PC-3 (cell line): ENCODE measurements at regions not wholly inside any gene's neighbourhood (a gene's known extent, or its start where the extent isn't known, plus 50 kb on each side); places are given as distances from the start of the nearest gene placed in this dataset.

Source experiments
- EZH2 ChIP-seq: fragments of 300-600 bp; sonication (generic); IDR thresholded peaks from one replicate; pipeline ENCODE4 v1.6.1; 2017; ENCODE audit warnings: antibody characterized with exemption, mild to moderate bottlenecking, low read length; ENCODE audit not compliant: unreplicated experiment
- EZH2phosphoT487 ChIP-seq: fragments of 300-600 bp; sonication (generic); IDR thresholded peaks from 2 replicates; pipeline ENCODE4 v1.6.1; 2018; ENCODE audit warnings: mild to moderate bottlenecking, antibody characterized with exemption, low read length, borderline replicate concordance
- TF ChIP-seq, protein P1 (sequence below): fragments of 300-600 bp; sonication (generic); conservative IDR thresholded peaks from 2 replicates; pipeline ENCODE4 v1.5.1; 2017; ENCODE audit warnings: antibody characterized with exemption, low read depth, mild to moderate bottlenecking, low read length

DNA sequence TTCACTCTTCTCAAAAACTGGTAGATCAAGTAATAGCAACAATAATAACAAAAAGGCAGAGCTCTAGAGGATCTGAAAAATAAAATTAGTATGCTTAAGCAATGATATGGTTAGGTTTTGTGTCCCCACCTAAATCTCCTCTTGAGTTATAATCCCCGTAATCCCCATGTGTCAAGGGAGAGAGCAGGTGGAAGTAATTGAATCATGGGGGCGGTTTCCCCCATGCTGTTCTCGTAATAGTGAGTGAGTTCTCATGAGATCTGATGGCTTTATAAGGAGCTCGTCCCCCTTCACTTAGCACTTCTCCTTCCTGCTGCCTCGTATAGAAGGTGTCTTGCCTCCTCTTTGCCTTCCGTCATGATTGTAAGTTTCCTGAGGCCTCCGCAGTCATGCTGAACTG is 60.2 kb upstream of the ABHD2 start:
- TF ChIP-seq, protein P1, sequence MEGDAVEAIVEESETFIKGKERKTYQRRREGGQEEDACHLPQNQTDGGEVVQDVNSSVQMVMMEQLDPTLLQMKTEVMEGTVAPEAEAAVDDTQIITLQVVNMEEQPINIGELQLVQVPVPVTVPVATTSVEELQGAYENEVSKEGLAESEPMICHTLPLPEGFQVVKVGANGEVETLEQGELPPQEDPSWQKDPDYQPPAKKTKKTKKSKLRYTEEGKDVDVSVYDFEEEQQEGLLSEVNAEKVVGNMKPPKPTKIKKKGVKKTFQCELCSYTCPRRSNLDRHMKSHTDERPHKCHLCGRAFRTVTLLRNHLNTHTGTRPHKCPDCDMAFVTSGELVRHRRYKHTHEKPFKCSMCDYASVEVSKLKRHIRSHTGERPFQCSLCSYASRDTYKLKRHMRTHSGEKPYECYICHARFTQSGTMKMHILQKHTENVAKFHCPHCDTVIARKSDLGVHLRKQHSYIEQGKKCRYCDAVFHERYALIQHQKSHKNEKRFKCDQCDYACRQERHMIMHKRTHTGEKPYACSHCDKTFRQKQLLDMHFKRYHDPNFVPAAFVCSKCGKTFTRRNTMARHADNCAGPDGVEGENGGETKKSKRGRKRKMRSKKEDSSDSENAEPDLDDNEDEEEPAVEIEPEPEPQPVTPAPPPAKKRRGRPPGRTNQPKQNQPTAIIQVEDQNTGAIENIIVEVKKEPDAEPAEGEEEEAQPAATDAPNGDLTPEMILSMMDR, result no peak
- TF ChIP-seq EZH2, result no peak
- no peak for TF ChIP-seq EZH2phosphoT487
